Peyer's patch (tissue), 4 donors: ENCODE measurements at regions not wholly inside any gene's neighbourhood (a gene's known extent, or its start where the extent isn't known, plus 50 kb on each side); places are given as distances from the start of the nearest gene placed in this dataset.
"Not testable (repeated sequence)": the region's sequence is repeated elsewhere in the genome, so short reads cannot be mapped to it uniquely, and the experiment has no call there.

ENCODE experiments used
- DNase-seq, 3 donors: peaks; one replicate each; pipeline ENCODE4 v3.0.0-alpha.2; 2017 to 2019
- H3K27ac ChIP-seq, 4 donors: fragments of 200-600 bp; sonication (generic); one replicate each; pipeline ENCODE4 v1.5.1; 2016 to 2019
- H3K27me3 ChIP-seq, 2 donors: fragments of 200-600 bp; sonication (generic); one replicate each; pipeline ENCODE4 v1.5.1; 2019
- H3K36me3 ChIP-seq, 3 donors: fragments of 200-600 bp; sonication (generic); one replicate each; pipeline ENCODE4 v1.5.1; 2016 to 2019
- H3K4me1 ChIP-seq, 4 donors: fragments of 200-600 bp; sonication (generic); one replicate each; pipeline ENCODE4 v1.5.1; 2016 to 2019
- H3K4me3 ChIP-seq, 4 donors: fragments of 200-600 bp; sonication (generic); 1 replicate in 3 of 4; 2 replicates in 1 of 4; pipeline ENCODE4 v1.5.1; 2016 to 2019; ENCODE audit warnings: mild to moderate bottlenecking in 1 of 4
- H3K9me3 ChIP-seq, 4 donors: fragments of 200-600 bp; sonication (generic); one replicate each; pipeline ENCODE4 v1.5.1; 2016 to 2019; ENCODE audit warnings: mild to moderate bottlenecking in 1 of 4
- CTCF ChIP-seq, 6 experiments: fragments of 450-650 bp in 4 of 6; fragments of 200-600 bp in 2 of 6; sonication (generic) in 1 of 6; IDR thresholded peaks; one replicate each; pipeline ENCODE4 v1.5.1; 2017 to 2019; ENCODE audit warnings: antibody characterized with exemption in 6 of 6, mild to moderate bottlenecking in 3 of 6, moderate library complexity in 1 of 6
- POLR2A ChIP-seq, 2 donors: fragments of 450-650 bp; IDR thresholded peaks; one replicate each; pipeline ENCODE4 v1.5.1; 2017; ENCODE audit warnings: antibody characterized with exemption in 2 of 2, mild to moderate bottlenecking in 2 of 2, moderate library complexity in 2 of 2

GRCh38 chr2:220585241-220585640 lies 957.8 kb downstream of the SLC4A3 start:
- Histone ChIP-seq H3K4me3 (no peak overlapping the region), H3K9me3 (no peaks in the 10 kb centered on the region), H3K36me3 (no peaks in the 10 kb centered on the region), H3K27ac (no peak overlapping the region), H3K27me3 (no peaks in the 10 kb centered on the region), H3K4me1 (no peaks in the 10 kb centered on the region)
- DNase-seq: no peak
- no peak for TF ChIP-seq CTCF (IDR thresholded peaks at IDR 0.05)

- Histone ChIP-seq H3K4me3 (no peak overlapping the region), H3K4me1 (no peaks in the 10 kb centered on the region), H3K27me3 (no peaks in the 10 kb centered on the region), H3K9me3 (no peaks in the 10 kb centered on the region), H3K27ac (no peak overlapping the region), H3K36me3 (no peaks in the 10 kb centered on the region)
- DNase-seq: no peak
- TF ChIP-seq POLR2A (IDR thresholded peaks at IDR 0.05) (no peak), CTCF (IDR thresholded peaks at IDR 0.05) (no peak)
Observed at GRCh38 chr2:220586980-220587530, 959.6 kb downstream of the SLC4A3 start.

GRCh38 chr2:220588148-220588547 lies 960.7 kb downstream of the SLC4A3 start:
- Histone ChIP-seq H3K36me3 (no peaks in the 10 kb centered on the region), H3K9me3 (no peaks in the 10 kb centered on the region), H3K27me3 (no peaks in the 10 kb centered on the region), H3K27ac (no peak overlapping the region), H3K4me1 (no peaks in the 10 kb centered on the region), H3K4me3 (no peak overlapping the region)
- TF ChIP-seq POLR2A (IDR thresholded peaks at IDR 0.05) (no peak), CTCF (IDR thresholded peaks at IDR 0.05) (no peak)
- DNase-seq: no peak

GRCh38 chr2:220590476-220590875 lies 963.0 kb downstream of the SLC4A3 start:
- H3K4me3 ChIP-seq: no peak overlapping the region
- TF ChIP-seq POLR2A (IDR thresholded peaks at IDR 0.05): no peak
- TF ChIP-seq CTCF (IDR thresholded peaks at IDR 0.05): no peak
- no peaks in the 10 kb centered on the region for H3K27me3 ChIP-seq
- no peak overlapping the region for H3K27ac ChIP-seq
- H3K36me3 ChIP-seq: no peaks in the 10 kb centered on the region
- no peaks in the 10 kb centered on the region for H3K4me1 ChIP-seq
- no peaks in the 10 kb centered on the region for H3K9me3 ChIP-seq
- no peak for DNase-seq

GRCh38 chr2:220593526-220593925 lies 966.1 kb downstream of the SLC4A3 start:
- Histone ChIP-seq H3K4me3 (no peak overlapping the region), H3K27ac (no peak overlapping the region), H3K36me3 (no peaks in the 10 kb centered on the region), H3K27me3 (no peaks in the 10 kb centered on the region), H3K4me1 (no peaks in the 10 kb centered on the region), H3K9me3 (no peaks in the 10 kb centered on the region)
- TF ChIP-seq POLR2A (IDR thresholded peaks at IDR 0.05) (no peak), CTCF (IDR thresholded peaks at IDR 0.05) (no peak)
- DNase-seq: no peak

GRCh38 chr2:220601674-220602073 lies 970.4 kb downstream of the EPHA4 start:
- Histone ChIP-seq H3K27me3 (no peaks in the 10 kb centered on the region), H3K4me1 (no peaks in the 10 kb centered on the region), H3K27ac (no peak overlapping the region), H3K4me3 (no peak overlapping the region), H3K9me3 (no peaks in the 10 kb centered on the region), H3K36me3 (no peaks in the 10 kb centered on the region)
- DNase-seq: no peak
- TF ChIP-seq POLR2A (IDR thresholded peaks at IDR 0.05) (no peak), CTCF (IDR thresholded peaks at IDR 0.05) (no peak)

- H3K36me3 ChIP-seq, H3K4me3 ChIP-seq, DNase-seq, H3K27ac ChIP-seq, H3K27me3 ChIP-seq, H3K4me1 ChIP-seq, H3K9me3 ChIP-seq: not testable (repeated sequence)
Observed at GRCh38 chr2:220613004-220613403, 959.1 kb downstream of the EPHA4 start.
